ENCODE measurements at regions not wholly inside any gene's neighbourhood (a gene's known extent, or its start where the extent isn't known, plus 50 kb on each side); places are given as distances from the start of the nearest gene placed in this dataset.

- no peaks in the 10 kb centered on the region for H3K4me1 ChIP-seq (ENCODE audit: control insufficient read depth in 2 of 3, insufficient read depth in 2 of 3, low read depth in 1 of 3, low read length in 3 of 3)
- no peak overlapping the region for H3K4me3 ChIP-seq (ENCODE audit: low read length in 3 of 3)
- H3K9ac ChIP-seq (ENCODE audit: low read length in 3 of 3): no peak overlapping the region
- no peak for TF ChIP-seq CTCF (IDR thresholded peaks at IDR 0.05; ENCODE audit: borderline replicate concordance, extremely low read depth, insufficient read depth)
- intact Hi-C loops (cut with DNase I): no loop called here
- FAIRE-seq (no peak), DNase-seq (peak in 2 of 5 donors; percentile 40)
- peaks cover 0 to 16% (median 0%) of the 10 kb centered on the region in 3 donors for H3K9me3 ChIP-seq (ENCODE audit: control insufficient read depth in 2 of 3, insufficient read depth in 1 of 3, low read length in 3 of 3)
- H3K36me3 ChIP-seq (ENCODE audit: control insufficient read depth in 2 of 3, insufficient read depth in 3 of 3, low read length in 3 of 3): no peaks in the 10 kb centered on the region
- H3K27ac ChIP-seq (ENCODE audit: low read depth in 2 of 2, low read length in 2 of 2): no peak overlapping the region
- H3K27me3 ChIP-seq (ENCODE audit: control insufficient read depth, insufficient read depth, low read length): no peaks in the 10 kb centered on the region
These were observed 408.8 kb downstream of the INSC start for GRCh38 chr11:15523543-15523942.

- no peak overlapping the region for H3K4me3 ChIP-seq (ENCODE audit: low read length in 3 of 3)
- H3K4me1 ChIP-seq (ENCODE audit: control insufficient read depth in 2 of 3, insufficient read depth in 2 of 3, low read depth in 1 of 3, low read length in 3 of 3): no peaks in the 10 kb centered on the region
- H3K27ac ChIP-seq (ENCODE audit: low read depth in 2 of 2, low read length in 2 of 2): no peak overlapping the region
- FAIRE-seq: no peak
- TF ChIP-seq CTCF (IDR thresholded peaks at IDR 0.05; ENCODE audit: borderline replicate concordance, extremely low read depth, insufficient read depth): no peak
- peaks cover 0 to 16% (median 0%) of the 10 kb centered on the region in 3 donors for H3K9me3 ChIP-seq (ENCODE audit: control insufficient read depth in 2 of 3, insufficient read depth in 1 of 3, low read length in 3 of 3)
- H3K27me3 ChIP-seq (ENCODE audit: control insufficient read depth, insufficient read depth, low read length): no peaks in the 10 kb centered on the region
- intact Hi-C loops (cut with DNase I): no loop called here
- no peak for DNase-seq
- H3K9ac ChIP-seq (ENCODE audit: low read length in 3 of 3): no peak overlapping the region
- H3K36me3 ChIP-seq (ENCODE audit: control insufficient read depth in 2 of 3, insufficient read depth in 3 of 3, low read length in 3 of 3): no peaks in the 10 kb centered on the region
These were observed 410.9 kb downstream of the INSC start for GRCh38 chr11:15525582-15525981.

- intact Hi-C loops (cut with DNase I): no loop called here
- H3K36me3 ChIP-seq (ENCODE audit: control insufficient read depth in 2 of 3, insufficient read depth in 3 of 3, low read length in 3 of 3): no peaks in the 10 kb centered on the region
- no peak overlapping the region for H3K27ac ChIP-seq (ENCODE audit: low read depth in 2 of 2, low read length in 2 of 2)
- no peak overlapping the region for H3K4me3 ChIP-seq (ENCODE audit: low read length in 3 of 3)
- no peaks in the 10 kb centered on the region for H3K27me3 ChIP-seq (ENCODE audit: control insufficient read depth, insufficient read depth, low read length)
- no peak for TF ChIP-seq CTCF (IDR thresholded peaks at IDR 0.05; ENCODE audit: borderline replicate concordance, extremely low read depth, insufficient read depth)
- no peaks in the 10 kb centered on the region for H3K4me1 ChIP-seq (ENCODE audit: control insufficient read depth in 2 of 3, insufficient read depth in 2 of 3, low read depth in 1 of 3, low read length in 3 of 3)
- H3K9ac ChIP-seq (ENCODE audit: low read length in 3 of 3): no peak overlapping the region
- no peak for DNase-seq
- FAIRE-seq: no peak
- H3K9me3 ChIP-seq (ENCODE audit: control insufficient read depth in 2 of 3, insufficient read depth in 1 of 3, low read length in 3 of 3): peaks cover 0 to 16% (median 0%) of the 10 kb centered on the region in 3 donors
These were observed 411.3 kb downstream of the INSC start for GRCh38 chr11:15526032-15526431.

- intact Hi-C loops (cut with DNase I): no loop called here
- H3K9ac ChIP-seq (ENCODE audit: low read length in 3 of 3): no peak overlapping the region
- FAIRE-seq: no peak
These were observed 412.2 kb downstream of the INSC start for GRCh38 chr11:15526859-15527450.

More at GRCh38 chr11:15526859-15527450, 412.2 kb downstream of the INSC start:
- H3K27me3 ChIP-seq (ENCODE audit: control insufficient read depth, insufficient read depth, low read length): no peaks in the 10 kb centered on the region
- H3K4me3 ChIP-seq (ENCODE audit: low read length in 3 of 3): no peak overlapping the region
- DNase-seq: no peak
- TF ChIP-seq CTCF (IDR thresholded peaks at IDR 0.05; ENCODE audit: borderline replicate concordance, extremely low read depth, insufficient read depth): no peak
- peaks cover 0 to 16% (median 0%) of the 10 kb centered on the region in 3 donors for H3K9me3 ChIP-seq (ENCODE audit: control insufficient read depth in 2 of 3, insufficient read depth in 1 of 3, low read length in 3 of 3)
- H3K27ac ChIP-seq (ENCODE audit: low read depth in 2 of 2, low read length in 2 of 2): no peak overlapping the region
- H3K4me1 ChIP-seq (ENCODE audit: control insufficient read depth in 2 of 3, insufficient read depth in 2 of 3, low read depth in 1 of 3, low read length in 3 of 3): no peaks in the 10 kb centered on the region
- H3K36me3 ChIP-seq (ENCODE audit: control insufficient read depth in 2 of 3, insufficient read depth in 3 of 3, low read length in 3 of 3): no peaks in the 10 kb centered on the region
